ENCODE measurements at regions not wholly inside any gene's neighbourhood (a gene's known extent, or its start where the extent isn't known, plus 50 kb on each side); places are given as distances from the start of the nearest gene placed in this dataset.

- no peaks in the 10 kb centered on the region for H3K27me3 ChIP-seq (ENCODE audit: control insufficient read depth in 1 of 2, insufficient read depth in 1 of 2, low read length in 2 of 2)
- H3K9ac ChIP-seq (ENCODE audit: low read length), result no peak overlapping the region
- H3K4me3 ChIP-seq (ENCODE audit: insufficient read depth in 1 of 2, low read depth in 1 of 2, low read length in 2 of 2), result no peak overlapping the region
- H2BK120ac ChIP-seq (ENCODE audit: low read depth, low read length), result no peak overlapping the region
- H3K4me2 ChIP-seq (ENCODE audit: low read length, poor library complexity, severe bottlenecking), result no peak overlapping the region
- H3K79me1 ChIP-seq (replicated peaks; ENCODE audit: low read length, poor library complexity, severe bottlenecking), result no peaks in the 10 kb centered on the region
- no peak overlapping the region for H2AFZ ChIP-seq (ENCODE audit: low read depth, low read length)
- H3K27ac ChIP-seq (ENCODE audit: low read length, poor library complexity, severe bottlenecking), result no peak overlapping the region
- no peak overlapping the region for H3K18ac ChIP-seq (ENCODE audit: low read depth in 1 of 2, low read length in 2 of 2)
- H4K91ac ChIP-seq (ENCODE audit: low read length), result no peak overlapping the region
- H3K36me3 ChIP-seq (ENCODE audit: control insufficient read depth in 1 of 2, insufficient read depth in 2 of 2, low read depth in 1 of 2, low read length in 2 of 2), result no peaks in the 10 kb centered on the region
- no peak overlapping the region for H2BK15ac ChIP-seq (ENCODE audit: low read depth, poor library complexity, severe bottlenecking)
- no peak overlapping the region for H2BK5ac ChIP-seq (ENCODE audit: low read depth, low read length, poor library complexity, severe bottlenecking)
- no peaks in the 10 kb centered on the region for H3K9me3 ChIP-seq (ENCODE audit: control insufficient read depth, low read length)
- no peak for DNase-seq
- no peak overlapping the region for H4K8ac ChIP-seq (ENCODE audit: low read length)
- no peak overlapping the region for H3K14ac ChIP-seq (ENCODE audit: low read length in 2 of 2)
- H2BK12ac ChIP-seq (ENCODE audit: low read length in 2 of 2), result no peak overlapping the region
- no peak overlapping the region for H2AK5ac ChIP-seq (ENCODE audit: low read length, severe bottlenecking)
- no peak overlapping the region for H3K4ac ChIP-seq (ENCODE audit: low read depth in 1 of 2, low read length in 2 of 2)
- WGBS, result 91% methylated on average over 2 of the region's 2 CpGs
- no peaks in the 10 kb centered on the region for H3K4me1 ChIP-seq (ENCODE audit: control insufficient read depth, insufficient read depth, low read depth, low read length)
- no peak overlapping the region for H3K23ac ChIP-seq (ENCODE audit: low read length in 2 of 2)
These were observed 155.4 kb downstream of the ZNF648 start for GRCh38 chr1:181905944-181906597.

- H4K91ac ChIP-seq (ENCODE audit: low read length), result no peak overlapping the region
- H3K4me3 ChIP-seq (ENCODE audit: insufficient read depth in 1 of 2, low read depth in 1 of 2, low read length in 2 of 2), result no peak overlapping the region
- H3K4me2 ChIP-seq (ENCODE audit: low read length, poor library complexity, severe bottlenecking), result no peak overlapping the region
- no peak overlapping the region for H2AFZ ChIP-seq (ENCODE audit: low read depth, low read length)
- H2BK12ac ChIP-seq (ENCODE audit: low read length in 2 of 2), result no peak overlapping the region
- H3K79me1 ChIP-seq (replicated peaks; ENCODE audit: low read length, poor library complexity, severe bottlenecking), result no peaks in the 10 kb centered on the region
- no peak overlapping the region for H3K9ac ChIP-seq (ENCODE audit: low read length)
- H2BK5ac ChIP-seq (ENCODE audit: low read depth, low read length, poor library complexity, severe bottlenecking), result no peak overlapping the region
- no peak overlapping the region for H3K4ac ChIP-seq (ENCODE audit: low read depth in 1 of 2, low read length in 2 of 2)
- H3K23ac ChIP-seq (ENCODE audit: low read length in 2 of 2), result no peak overlapping the region
- H2BK120ac ChIP-seq (ENCODE audit: low read depth, low read length), result no peak overlapping the region
- DNase-seq, result no peak
- no peaks in the 10 kb centered on the region for H3K36me3 ChIP-seq (ENCODE audit: control insufficient read depth in 1 of 2, insufficient read depth in 2 of 2, low read depth in 1 of 2, low read length in 2 of 2)
- H4K8ac ChIP-seq (ENCODE audit: low read length), result no peak overlapping the region
- no peaks in the 10 kb centered on the region for H3K27me3 ChIP-seq (ENCODE audit: control insufficient read depth in 1 of 2, insufficient read depth in 1 of 2, low read length in 2 of 2)
- no peak overlapping the region for H3K18ac ChIP-seq (ENCODE audit: low read depth in 1 of 2, low read length in 2 of 2)
- H3K4me1 ChIP-seq (ENCODE audit: control insufficient read depth, insufficient read depth, low read depth, low read length), result no peaks in the 10 kb centered on the region
- no peak overlapping the region for H2AK5ac ChIP-seq (ENCODE audit: low read length, severe bottlenecking)
- H2BK15ac ChIP-seq (ENCODE audit: low read depth, poor library complexity, severe bottlenecking), result no peak overlapping the region
- peaks cover 15% of the 10 kb centered on the region for H3K9me3 ChIP-seq (ENCODE audit: control insufficient read depth, low read length)
- H3K27ac ChIP-seq (ENCODE audit: low read length, poor library complexity, severe bottlenecking), result no peak overlapping the region
- no peak overlapping the region for H3K14ac ChIP-seq (ENCODE audit: low read length in 2 of 2)
These were observed 162.7 kb downstream of the ZNF648 start for GRCh38 chr1:181898773-181899172.

- no peaks in the 10 kb centered on the region for H3K4me1 ChIP-seq (ENCODE audit: control insufficient read depth, insufficient read depth, low read depth, low read length)
- peaks cover 15% of the 10 kb centered on the region for H3K9me3 ChIP-seq (ENCODE audit: control insufficient read depth, low read length)
- H3K18ac ChIP-seq (ENCODE audit: low read depth in 1 of 2, low read length in 2 of 2), result no peak overlapping the region
- no peaks in the 10 kb centered on the region for H3K79me1 ChIP-seq (replicated peaks; ENCODE audit: low read length, poor library complexity, severe bottlenecking)
- DNase-seq, result no peak
- H4K91ac ChIP-seq (ENCODE audit: low read length), result no peak overlapping the region
- no peak overlapping the region for H2BK12ac ChIP-seq (ENCODE audit: low read length in 2 of 2)
- no CpG with 5 or more reads among the region's 2 CpGs for WGBS
- no peaks in the 10 kb centered on the region for H3K27me3 ChIP-seq (ENCODE audit: control insufficient read depth in 1 of 2, insufficient read depth in 1 of 2, low read length in 2 of 2)
- no peak overlapping the region for H2BK120ac ChIP-seq (ENCODE audit: low read depth, low read length)
- H2BK5ac ChIP-seq (ENCODE audit: low read depth, low read length, poor library complexity, severe bottlenecking), result no peak overlapping the region
- H3K23ac ChIP-seq (ENCODE audit: low read length in 2 of 2), result no peak overlapping the region
- no peak overlapping the region for H3K9ac ChIP-seq (ENCODE audit: low read length)
- H2AFZ ChIP-seq (ENCODE audit: low read depth, low read length), result no peak overlapping the region
- H4K8ac ChIP-seq (ENCODE audit: low read length), result no peak overlapping the region
- H3K4ac ChIP-seq (ENCODE audit: low read depth in 1 of 2, low read length in 2 of 2), result no peak overlapping the region
- no peak overlapping the region for H3K27ac ChIP-seq (ENCODE audit: low read length, poor library complexity, severe bottlenecking)
- no peak overlapping the region for H2AK5ac ChIP-seq (ENCODE audit: low read length, severe bottlenecking)
- H3K4me2 ChIP-seq (ENCODE audit: low read length, poor library complexity, severe bottlenecking), result no peak overlapping the region
- no peaks in the 10 kb centered on the region for H3K36me3 ChIP-seq (ENCODE audit: control insufficient read depth in 1 of 2, insufficient read depth in 2 of 2, low read depth in 1 of 2, low read length in 2 of 2)
- no peak overlapping the region for H2BK15ac ChIP-seq (ENCODE audit: low read depth, poor library complexity, severe bottlenecking)
- no peak overlapping the region for H3K4me3 ChIP-seq (ENCODE audit: insufficient read depth in 1 of 2, low read depth in 1 of 2, low read length in 2 of 2)
- no peak overlapping the region for H3K14ac ChIP-seq (ENCODE audit: low read length in 2 of 2)
These were observed 164.7 kb downstream of the ZNF648 start for GRCh38 chr1:181896824-181897223.

- no peak overlapping the region for H2BK5ac ChIP-seq (ENCODE audit: low read depth, low read length, poor library complexity, severe bottlenecking)
- no peak overlapping the region for H2BK15ac ChIP-seq (ENCODE audit: low read depth, poor library complexity, severe bottlenecking)
- no peaks in the 10 kb centered on the region for H3K36me3 ChIP-seq (ENCODE audit: control insufficient read depth in 1 of 2, insufficient read depth in 2 of 2, low read depth in 1 of 2, low read length in 2 of 2)
- H3K79me1 ChIP-seq (replicated peaks; ENCODE audit: low read length, poor library complexity, severe bottlenecking), result no peaks in the 10 kb centered on the region
- no peak overlapping the region for H4K8ac ChIP-seq (ENCODE audit: low read length)
- no peak for DNase-seq
- no peak overlapping the region for H2BK120ac ChIP-seq (ENCODE audit: low read depth, low read length)
- H3K23ac ChIP-seq (ENCODE audit: low read length in 2 of 2), result no peak overlapping the region
- H3K27me3 ChIP-seq (ENCODE audit: control insufficient read depth in 1 of 2, insufficient read depth in 1 of 2, low read length in 2 of 2), result no peaks in the 10 kb centered on the region
- no peak overlapping the region for H3K4ac ChIP-seq (ENCODE audit: low read depth in 1 of 2, low read length in 2 of 2)
- no peak overlapping the region for H3K27ac ChIP-seq (ENCODE audit: low read length, poor library complexity, severe bottlenecking)
- H3K4me3 ChIP-seq (ENCODE audit: insufficient read depth in 1 of 2, low read depth in 1 of 2, low read length in 2 of 2), result no peak overlapping the region
- H4K91ac ChIP-seq (ENCODE audit: low read length), result no peak overlapping the region
- 83% methylated on average over 4 of the region's 5 CpGs for WGBS
- H2AFZ ChIP-seq (ENCODE audit: low read depth, low read length), result no peak overlapping the region
- no peak overlapping the region for H3K18ac ChIP-seq (ENCODE audit: low read depth in 1 of 2, low read length in 2 of 2)
- H3K9ac ChIP-seq (ENCODE audit: low read length), result no peak overlapping the region
- H3K4me2 ChIP-seq (ENCODE audit: low read length, poor library complexity, severe bottlenecking), result no peak overlapping the region
- H3K14ac ChIP-seq (ENCODE audit: low read length in 2 of 2), result no peak overlapping the region
- no peak overlapping the region for H2AK5ac ChIP-seq (ENCODE audit: low read length, severe bottlenecking)
- no peaks in the 10 kb centered on the region for H3K4me1 ChIP-seq (ENCODE audit: control insufficient read depth, insufficient read depth, low read depth, low read length)
- no peak overlapping the region for H2BK12ac ChIP-seq (ENCODE audit: low read length in 2 of 2)
- H3K9me3 ChIP-seq (ENCODE audit: control insufficient read depth, low read length), result peaks cover 22% of the 10 kb centered on the region
These were observed 167.1 kb downstream of the ZNF648 start for GRCh38 chr1:181894439-181894859.
